HG02884 (cell line): ENCODE measurements at regions not wholly inside any gene's neighbourhood (a gene's known extent, or its start where the extent isn't known, plus 50 kb on each side); places are given as distances from the start of the nearest gene placed in this dataset.

Experiments used
- ATAC-seq: cut with Tn5 transposase; IDR thresholded peaks from one replicate; pipeline ENCODE4 v1.9.1; 2021; ENCODE audit warnings: mild to moderate bottlenecking, moderate library complexity; ENCODE audit not compliant: unreplicated experiment

DNA sequence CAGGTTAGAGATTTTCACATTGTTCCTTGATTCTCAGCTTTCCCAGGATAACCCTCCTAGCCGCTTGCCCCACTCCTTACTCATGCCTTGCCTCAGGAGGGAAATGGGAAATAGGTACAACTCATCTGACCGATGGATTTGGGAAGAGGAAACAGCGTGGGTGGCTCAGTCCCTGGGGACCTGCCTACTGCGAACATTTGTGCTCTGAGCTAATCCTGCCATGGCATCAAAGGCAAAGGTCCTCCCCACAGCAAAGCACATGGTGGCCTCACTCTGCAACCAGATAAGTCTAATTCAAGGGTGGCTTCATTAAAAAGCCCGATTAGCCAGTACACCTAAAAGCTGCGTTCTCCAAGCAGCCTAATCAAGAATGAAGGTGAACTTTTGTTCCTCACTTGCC is 82.4 kb upstream of the ADRA1B start:
- ATAC-seq = no peak

DNA sequence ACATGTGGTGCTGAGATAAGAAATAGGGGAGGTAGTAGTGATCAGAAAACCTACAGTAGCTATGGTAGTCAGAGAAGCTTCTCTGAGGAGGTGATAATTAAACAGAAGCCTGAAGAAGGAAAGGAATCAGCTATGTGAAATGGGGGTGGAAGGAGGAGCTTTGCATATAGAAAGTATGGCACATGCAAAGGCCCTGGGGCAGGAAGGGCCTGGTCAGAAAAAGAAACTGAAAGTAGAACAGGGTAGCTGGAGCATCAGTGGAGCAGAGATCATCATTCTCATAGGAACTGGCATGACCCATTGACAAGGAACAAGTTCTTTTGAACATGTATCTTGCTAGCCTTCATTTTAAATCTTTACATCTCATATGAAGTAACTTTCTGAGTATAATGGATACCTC is 80.7 kb upstream of the ADRA1B start:
- no peak for ATAC-seq

DNA sequence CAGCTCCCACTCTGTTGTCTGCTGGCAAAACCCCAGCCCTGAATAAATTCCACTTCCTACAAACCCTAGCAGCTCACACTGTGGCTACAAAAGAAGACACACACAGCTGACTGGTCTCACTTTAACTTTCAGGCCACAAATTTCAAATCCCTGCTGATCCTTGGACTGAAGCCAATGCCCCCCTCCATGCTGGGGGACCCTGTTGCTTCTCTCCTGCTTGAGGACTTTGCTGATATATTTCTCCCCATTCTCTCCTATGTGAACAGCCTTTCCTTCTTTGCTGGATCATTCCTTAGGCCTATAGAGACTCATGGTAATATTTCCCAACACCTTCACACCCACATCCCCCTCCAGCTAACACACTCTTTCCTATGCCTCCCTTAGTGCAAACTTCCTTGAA is 79.6 kb upstream of the ADRA1B start:
- ATAC-seq = no peak

GRCh38 chr5:159837860-159838259 is 78.4 kb upstream of the ADRA1B start:
- ATAC-seq = no peak

DNA sequence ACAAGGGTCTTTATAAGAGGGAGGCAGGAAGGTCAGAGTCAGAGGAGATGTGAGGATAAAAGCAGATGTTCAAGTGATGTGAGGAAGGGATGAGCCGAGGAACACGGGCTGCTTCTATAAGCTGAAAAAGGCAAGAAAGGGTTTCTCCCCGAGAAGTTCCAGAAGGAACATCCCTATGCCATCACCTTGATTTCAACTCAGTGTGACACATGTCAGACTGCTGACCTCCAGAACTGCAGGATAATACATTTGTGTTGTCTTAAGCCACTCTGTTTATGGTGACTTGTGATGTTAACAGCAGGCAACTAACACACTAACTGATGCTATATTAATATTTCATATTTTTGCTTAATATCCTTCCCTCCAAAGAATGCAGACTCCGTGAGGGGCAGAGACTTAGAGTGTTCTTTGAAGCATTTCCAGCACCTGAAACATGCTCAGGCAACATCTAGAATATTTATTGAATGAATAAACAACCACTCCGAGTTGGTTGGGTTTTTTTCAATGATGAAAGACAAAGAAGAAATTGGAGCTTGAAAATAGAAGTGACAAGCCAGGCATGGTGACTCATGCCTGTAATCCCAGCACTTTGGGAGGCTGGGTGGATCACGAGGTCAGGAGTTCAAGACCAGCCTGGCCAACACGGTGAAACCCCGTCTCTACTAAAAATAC is 77.6 kb upstream of the ADRA1B start:
- no peak for ATAC-seq

DNA sequence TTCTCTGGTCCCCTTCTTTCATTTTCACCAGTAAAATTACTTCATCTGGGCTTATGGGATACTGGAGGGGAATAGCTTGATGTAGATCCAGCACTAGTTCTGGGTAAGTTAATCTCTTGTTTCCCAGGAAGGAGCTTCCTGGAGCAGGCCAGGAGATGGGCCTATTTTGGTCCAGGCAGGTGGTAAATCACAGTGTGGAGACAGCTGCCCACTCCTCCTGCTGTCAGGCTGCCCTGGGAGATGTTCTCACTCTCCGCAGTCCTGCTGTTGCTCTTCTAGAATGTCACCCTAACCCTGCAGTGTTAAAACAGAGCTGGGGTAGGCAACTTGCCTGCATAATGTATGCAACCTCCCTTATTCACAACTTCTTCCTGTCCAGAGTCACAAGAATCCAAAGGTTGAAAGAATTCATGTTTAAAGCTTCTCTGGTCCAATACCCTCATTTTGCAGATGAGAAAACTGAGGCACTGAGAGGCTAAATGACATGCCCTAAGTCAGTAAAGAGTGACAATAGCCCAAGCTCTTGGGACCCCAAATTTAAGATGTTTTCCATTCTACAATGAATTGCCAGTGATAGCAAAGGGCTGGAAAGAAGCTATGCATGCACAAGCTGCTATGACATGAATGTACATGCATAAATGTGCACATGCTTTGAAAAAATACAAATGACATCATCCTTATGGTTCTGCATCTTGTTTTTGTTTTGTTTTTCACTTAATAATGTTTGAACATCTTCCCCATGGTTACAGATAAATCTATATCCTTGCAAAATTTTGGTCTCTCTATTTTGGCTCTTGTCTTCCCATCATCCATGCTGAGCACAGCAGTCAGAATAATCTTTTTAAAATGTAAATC is 71.8 kb upstream of the ADRA1B start:
- no peak for ATAC-seq

DNA sequence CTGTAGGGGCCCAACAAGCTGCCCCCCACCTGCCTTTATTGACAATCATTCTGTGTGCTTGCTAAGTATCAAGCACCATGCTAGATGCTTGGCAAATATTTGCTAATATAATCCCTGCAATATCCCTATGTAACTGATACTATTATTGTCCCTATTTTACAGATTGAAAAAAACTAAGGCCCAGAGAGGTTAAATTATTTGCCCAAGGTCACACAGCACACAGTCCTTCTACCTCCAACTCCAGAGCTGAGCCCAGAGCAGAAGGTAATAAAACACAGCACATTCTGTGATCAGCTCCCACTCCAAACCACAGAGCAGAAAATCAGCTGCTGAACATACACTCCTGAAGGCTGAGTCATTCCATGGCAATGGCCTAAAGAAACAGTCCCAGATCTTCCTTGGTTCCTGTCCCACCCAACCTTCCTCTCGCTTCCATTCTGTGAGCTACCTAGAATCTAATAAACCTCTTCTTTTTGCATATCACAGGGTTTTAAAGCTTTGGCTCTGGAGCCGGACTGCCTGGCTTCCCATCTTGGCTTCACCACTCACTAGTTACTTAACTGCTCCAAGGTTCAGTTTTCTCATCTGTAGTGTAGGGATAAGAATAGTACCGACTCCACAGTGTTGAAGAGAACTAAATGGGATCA is 66.7 kb upstream of the ADRA1B start:
- ATAC-seq = no peak

DNA sequence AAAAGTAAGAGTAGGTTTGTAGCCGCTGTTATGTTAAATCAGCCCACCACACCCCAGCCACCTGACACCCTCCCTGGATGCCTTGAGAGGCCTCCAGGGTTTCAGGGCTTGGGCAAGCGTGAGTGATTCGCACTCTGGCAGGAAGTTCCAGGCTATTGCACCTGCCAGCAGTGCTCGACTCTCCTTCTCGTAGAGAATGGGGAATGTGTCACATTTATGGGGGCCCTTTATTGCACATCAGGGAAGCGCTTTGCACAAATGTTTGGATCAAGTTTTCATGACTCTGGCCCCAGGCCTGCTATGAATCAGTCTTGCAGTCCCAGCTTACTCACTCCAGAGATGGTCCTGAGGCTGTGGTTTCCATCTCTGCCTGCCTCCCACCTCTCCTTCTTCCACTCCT is 66.1 kb upstream of the ADRA1B start:
- ATAC-seq = no peak

- no peak for ATAC-seq
These were observed 65.2 kb upstream of the ADRA1B start for GRCh38 chr5:159851053-159851452.

DNA sequence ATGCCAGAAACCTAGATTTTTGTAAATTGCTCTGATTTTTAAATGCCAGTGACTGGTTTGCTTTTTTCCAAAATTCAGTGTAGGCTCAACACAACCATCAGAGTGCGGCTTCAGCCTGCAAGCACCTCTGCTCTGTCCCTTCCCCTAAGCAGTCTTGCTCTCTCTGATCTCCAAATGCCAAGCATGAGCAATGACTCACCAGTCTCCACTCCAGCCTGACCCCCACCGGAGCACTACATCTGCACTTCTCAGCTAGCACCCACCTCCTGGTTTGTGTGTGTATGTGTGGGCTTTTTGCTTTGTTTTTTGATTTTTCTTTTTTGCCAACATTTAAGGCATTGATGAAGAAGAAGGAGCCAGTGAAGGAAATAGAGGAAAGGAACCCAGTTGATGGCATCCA is 61.4 kb upstream of the ADRA1B start:
- ATAC-seq = no peak

- ATAC-seq = no peak
These were observed 60.6 kb upstream of the ADRA1B start for GRCh38 chr5:159855476-159856191.

DNA sequence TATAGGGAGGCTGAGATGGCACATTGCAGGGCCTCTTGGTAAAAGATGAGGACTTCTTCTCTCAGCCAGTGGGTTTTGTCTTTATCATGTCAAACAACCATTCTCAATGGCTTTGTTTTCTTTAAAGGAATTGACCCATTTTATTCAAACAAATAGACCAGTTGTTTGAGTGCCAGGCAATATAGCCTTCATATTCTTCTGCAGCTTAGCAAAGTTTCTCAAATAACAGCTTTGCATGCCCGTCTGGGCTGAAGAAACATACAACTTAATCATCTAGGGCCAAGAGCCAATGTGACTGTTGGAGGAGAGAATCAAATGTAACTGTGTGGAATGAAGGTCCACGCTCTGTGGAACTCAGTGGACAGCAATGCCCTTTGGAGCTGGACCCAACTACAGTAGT is 57.4 kb upstream of the ADRA1B start:
- no peak for ATAC-seq

GRCh38 chr5:159861086-159861485 is 55.2 kb upstream of the ADRA1B start:
- ATAC-seq = no peak

DNA sequence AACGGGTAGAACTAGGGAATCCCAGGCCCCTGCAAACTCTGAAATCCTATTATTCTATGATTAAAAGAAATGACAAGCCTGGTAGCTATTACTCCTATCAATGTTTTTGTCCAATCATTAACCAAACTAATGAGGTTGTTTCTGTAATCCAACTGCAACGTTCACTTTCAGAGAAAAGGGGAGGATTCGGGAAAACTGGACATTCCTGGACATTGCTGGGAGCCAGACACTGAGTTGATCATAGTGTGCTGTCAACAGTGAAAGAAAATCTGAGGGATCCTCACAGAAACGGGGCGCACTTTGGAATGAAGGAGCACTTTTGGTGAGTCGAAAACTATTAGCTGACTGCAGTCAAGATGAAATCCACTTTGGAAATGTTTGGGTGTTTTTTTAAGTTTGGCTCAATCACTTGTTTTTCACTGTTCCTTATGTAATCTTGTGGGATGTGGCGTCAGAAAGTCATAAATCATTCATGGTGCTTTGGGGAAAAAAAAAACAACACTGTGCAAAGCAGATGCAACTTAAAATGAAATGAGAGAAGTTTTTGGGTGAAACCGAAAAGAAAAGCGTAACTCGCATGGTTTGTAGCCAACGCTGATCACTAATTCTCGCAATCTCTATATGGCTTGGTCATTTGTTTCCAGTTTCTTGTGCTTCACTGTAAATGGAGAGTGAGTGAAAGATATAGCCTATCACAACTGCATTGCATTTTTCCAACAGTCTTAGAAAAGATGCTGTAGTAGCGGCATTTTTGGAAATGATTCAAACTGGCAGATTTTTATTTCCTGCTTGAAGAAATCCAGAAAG is 51.2 kb upstream of the ADRA1B start:
- ATAC-seq = no peak

- no peak for ATAC-seq
These were observed 50.2 kb upstream of the ADRA1B start for GRCh38 chr5:159866093-159866492.
